ENCODE measurements at regions not wholly inside any gene's neighbourhood (a gene's known extent, or its start where the extent isn't known, plus 50 kb on each side); places are given as distances from the start of the nearest gene placed in this dataset.

DNA sequence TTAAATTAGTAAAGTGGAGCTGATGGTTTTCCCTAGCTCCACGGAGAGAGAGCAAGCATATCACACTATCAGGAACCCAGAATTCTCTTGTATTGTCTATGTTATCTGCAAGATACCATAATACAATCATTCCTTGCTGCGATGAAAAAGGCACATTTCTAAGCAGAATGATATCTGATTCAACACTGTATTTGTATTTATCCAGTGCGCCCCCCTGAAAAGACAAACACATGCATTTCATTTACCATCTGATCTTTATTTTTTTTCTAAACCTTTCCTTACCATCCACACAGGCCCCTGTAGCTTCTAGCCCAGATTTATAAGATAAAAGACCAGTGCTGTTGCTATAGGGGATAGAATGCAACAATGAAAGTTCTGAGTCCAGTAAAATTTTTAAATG is 420.6 kb downstream of the TDRD15 start:
- DNase-seq = no peak

DNA sequence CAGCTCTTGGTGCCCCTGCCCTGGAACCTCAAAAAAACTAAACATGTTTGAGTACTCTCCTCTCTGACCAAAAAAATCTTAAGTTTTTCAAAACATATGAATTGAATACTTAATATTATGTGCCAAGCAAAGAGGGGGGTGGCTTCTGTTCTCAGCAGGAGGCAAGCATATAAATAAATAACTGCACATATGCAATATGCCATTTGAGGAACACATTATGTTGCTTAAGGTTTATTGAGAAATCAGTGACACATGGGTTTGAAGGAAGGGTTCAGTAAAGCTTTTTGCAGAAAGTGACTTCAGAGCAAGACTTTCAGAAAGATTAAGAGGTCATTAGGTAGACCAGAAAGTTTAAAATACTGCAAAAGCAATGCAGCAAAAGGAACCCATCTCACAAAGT is 429.2 kb downstream of the TDRD15 start:
- no peak for DNase-seq

GRCh38 chr2:21559351-21559750 is 435.6 kb downstream of the TDRD15 start:
- no peak for DNase-seq

- DNase-seq = no peak
These were observed 438.2 kb downstream of the TDRD15 start for GRCh38 chr2:21561965-21562364.

DNA sequence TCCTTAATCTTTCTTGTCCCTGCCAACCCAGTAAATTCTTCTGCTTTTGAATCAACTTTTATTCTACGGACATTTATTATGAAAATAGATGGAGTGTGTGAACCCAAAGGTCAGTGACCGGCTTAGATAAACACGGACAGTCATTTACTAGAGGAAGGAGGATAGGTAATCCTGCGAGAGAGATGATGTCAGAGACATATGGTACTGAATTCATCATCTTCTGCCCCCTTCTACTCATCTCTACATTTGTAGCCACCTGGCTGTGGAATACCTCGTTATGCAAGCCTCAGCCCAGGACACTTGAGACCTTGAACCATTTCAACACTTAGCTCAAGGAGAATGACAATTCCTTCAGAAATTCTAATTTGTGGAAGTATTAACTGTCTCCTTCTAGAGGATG is 443.6 kb downstream of the TDRD15 start:
- DNase-seq = no peak

GRCh38 chr2:21571686-21572085 is 447.9 kb downstream of the TDRD15 start:
- no peak for DNase-seq

DNA sequence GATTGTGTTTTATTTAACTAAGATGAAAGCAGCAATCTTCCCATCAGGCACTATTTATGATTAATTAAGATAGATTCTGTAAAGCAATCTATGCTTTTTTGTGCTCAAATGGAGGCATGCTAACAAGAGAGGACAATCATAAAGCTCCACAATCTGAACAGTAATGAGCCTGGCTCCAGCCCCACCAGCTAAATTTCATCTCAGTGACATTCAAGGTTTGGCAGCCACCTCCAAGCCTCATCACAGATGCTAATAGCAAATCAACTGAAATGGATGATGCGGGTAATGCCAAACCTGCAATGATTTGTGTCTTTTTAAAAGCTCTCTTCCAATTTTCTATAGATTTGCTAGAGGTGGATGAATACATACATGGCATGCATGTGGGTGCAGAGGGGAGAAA is 456.6 kb downstream of the TDRD15 start:
- DNase-seq = no peak

DNA sequence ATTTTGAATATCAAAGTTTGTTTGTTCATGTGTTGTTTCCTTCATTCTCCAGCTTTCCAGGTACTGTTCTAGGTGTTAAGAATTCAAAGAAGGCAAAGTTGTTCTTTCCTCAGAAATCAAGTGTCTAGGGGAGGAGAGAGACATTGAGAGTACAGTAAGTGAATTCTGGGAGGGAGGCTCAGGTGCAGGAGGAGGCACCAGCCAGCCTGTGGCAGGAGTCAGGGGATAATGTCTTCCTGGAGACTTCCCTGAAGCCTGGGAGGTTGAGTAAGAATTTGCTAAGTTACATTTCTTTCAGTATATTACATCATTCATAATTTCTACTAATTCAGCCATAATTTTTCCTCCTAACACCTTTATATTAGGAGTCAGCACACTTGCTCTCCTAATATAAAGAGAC is 462.1 kb downstream of the TDRD15 start:
- DNase-seq = no peak

DNA sequence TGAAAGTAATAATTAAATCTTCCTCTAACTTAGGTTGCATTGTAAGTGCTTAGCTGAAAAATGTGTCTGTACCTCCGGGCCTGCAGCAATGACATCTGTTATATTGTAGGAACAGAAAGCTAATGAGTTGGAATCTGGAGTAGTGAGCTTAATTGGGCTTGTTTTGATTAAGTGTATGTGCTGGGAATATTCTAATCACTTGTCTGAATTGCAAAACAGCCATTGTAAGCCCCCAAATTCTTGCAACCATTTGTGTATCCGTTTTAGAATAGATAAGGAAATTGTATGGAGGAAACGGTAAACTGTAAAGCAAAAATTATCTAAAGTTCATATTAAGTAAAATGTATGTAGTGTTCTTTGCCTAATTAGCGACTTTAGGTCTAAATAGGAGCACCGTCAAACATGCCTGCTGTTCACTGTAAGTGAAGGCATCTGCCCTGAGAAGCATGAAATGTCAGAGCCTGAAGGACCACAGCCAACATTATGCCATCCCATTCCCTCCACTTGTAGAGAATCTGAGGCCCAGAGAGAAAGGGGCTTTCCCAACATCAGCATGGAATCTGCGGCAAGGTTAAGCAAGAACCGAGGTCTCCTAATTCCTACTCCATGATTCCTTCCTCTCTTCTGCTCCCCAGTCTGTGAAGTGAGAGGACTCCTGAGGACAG is 466.4 kb downstream of the TDRD15 start:
- DNase-seq = no peak

- no peak for DNase-seq
These were observed 468.2 kb downstream of the TDRD15 start for GRCh38 chr2:21591926-21592325.

DNA sequence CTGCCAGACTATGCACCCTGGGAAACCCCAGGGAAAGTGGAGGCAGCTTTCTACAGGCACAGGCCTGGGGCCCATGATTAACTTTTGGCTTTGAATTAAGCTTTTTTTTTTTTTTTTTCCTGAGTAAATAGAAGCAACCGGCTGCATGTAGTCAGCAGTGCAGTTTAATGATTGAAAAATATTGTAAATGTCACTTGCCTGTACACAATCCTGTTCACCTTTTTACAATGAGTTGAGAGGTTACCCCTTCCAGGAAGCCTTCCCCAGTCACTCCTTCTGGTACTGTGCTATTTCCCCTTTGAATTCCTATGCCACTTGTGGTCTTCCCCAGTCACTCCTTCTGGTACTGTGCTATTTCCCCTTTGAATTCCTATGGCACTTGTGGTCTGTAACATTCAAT is 475.6 kb downstream of the TDRD15 start:
- DNase-seq = no peak

GRCh38 chr2:21602789-21603188 is 479.0 kb downstream of the TDRD15 start:
- no peak for DNase-seq

DNA sequence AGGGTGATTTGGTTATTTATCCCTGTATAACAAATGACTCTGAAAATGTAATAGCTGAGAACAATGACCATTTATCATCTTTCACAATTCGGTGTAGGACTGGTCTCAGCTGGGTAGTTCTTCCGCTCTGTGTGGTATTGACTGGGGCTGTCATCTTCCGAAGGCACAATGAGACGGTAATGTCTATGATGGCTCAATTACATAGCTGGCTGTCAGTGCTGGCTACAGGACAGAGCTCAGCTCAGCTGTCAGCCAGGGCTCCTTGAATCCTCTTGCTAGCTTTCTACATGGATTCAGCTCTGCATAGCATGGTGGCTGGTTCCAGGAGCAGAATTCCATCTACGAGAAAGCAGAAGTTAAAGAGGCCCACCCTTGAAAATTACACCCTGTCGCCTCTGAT is 483.8 kb downstream of the TDRD15 start:
- no peak for DNase-seq

DNA sequence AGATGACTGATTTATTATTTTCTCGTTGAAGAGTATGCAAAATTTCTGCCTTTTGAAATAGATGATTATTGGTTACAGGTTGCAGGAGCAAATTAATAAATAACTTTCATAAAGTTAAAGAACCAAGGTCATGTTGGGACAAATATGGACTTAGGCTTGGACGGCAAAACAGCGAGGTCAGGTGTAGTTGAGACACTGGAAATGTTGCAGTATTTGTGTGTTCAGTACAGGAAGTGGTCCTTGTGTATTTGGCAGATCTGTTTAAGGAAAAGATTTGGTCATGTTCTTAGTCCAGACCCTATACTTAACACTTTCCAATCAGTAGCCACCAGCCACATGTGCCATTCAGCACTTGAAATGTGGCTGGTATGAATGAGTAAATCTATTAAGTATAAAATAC is 486.5 kb downstream of the TDRD15 start:
- no peak for DNase-seq

DNA sequence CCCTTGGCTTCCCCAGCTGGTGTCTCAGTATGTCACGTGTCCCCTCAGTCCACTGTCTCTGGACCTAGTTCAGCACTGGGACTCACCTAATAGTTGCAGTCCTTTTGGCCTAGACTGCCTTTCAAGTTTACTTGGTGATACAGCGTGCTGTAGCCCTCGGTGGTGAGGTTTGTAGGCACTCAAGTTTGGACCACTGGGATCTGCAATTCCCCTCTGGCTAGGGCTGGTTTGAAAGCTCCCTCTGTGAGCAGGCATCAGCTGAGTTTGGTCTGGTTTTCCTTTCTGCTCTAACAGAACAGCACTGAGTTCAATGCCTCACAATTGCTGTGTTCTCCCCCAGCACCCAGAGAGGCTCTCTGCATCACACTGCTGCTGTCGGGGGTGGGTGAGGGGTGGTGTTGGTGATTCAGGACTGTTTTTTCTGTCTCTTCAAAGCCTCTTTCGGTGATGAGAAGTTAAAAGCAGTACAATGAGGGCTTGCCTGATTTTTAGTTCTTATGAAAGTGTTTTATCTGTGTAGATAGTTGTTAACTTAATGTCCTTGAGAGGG is 494.2 kb downstream of the TDRD15 start:
- DNase-seq = no peak

DNA sequence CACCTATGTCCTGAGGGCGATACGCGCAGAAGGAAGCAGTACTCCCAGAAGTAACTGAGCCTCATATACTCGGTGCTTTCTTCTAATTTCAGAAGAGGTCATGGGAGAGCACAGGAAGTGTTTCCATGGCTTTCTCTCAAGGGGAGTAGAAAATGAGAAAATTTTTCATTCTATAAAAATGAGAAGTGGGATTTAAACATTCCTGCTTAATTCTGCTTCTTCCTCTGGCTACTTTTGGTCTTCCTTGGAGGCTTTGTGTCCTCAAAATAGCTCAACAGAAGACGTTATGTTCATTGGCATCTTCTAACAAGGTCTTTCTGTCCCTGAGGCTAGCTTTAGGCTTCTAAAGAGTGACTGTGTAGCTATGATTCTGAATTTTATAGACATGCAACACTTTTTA is 497.0 kb downstream of the TDRD15 start:
- DNase-seq = no peak

DNA sequence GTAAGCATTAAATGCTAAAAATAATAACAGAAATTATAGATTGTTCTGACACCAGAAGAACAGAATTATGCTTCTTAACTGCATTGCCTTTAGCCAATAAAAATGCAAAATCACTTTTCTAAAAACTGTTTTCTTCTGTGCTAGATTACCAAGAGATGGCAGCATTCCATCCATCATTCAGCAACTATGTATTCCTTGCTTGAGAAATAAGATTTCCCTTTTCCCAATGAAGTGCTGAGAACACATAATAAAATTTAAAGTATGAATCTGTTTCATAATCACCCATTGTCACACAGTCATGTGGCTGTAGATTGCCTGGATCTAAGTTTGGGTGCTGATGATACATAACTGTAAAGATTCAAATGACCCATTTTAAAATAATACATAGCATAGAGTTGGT is 504.2 kb downstream of the TDRD15 start:
- no peak for DNase-seq

- DNase-seq = no peak
These were observed 509.2 kb downstream of the TDRD15 start for GRCh38 chr2:21633015-21633414.

DNA sequence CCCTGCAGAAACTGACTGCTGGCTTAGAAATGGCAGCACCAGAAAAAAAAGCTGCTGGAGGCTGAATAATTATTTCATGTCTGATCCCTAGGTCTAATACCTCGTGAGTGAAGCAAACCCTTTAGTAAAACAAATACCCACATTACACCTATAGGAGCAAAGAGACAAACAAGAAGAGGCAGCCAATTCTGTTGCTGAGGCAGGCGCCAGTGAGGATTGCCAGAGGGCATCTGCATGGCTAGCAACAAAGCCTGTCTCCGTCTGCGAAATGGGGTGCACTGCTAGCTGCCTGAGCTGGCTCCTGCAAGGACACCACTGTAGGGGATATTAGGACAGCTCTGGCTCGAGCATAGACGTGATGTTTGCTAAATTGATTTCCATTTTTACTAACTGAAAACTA is 509.7 kb downstream of the TDRD15 start:
- DNase-seq = peak; percentile 21

- peak; percentile 49 for DNase-seq
These were observed 510.1 kb downstream of the TDRD15 start for GRCh38 chr2:21633911-21634310.

GRCh38 chr2:21640046-21640445 is 516.3 kb downstream of the TDRD15 start:
- DNase-seq = no peak

DNA sequence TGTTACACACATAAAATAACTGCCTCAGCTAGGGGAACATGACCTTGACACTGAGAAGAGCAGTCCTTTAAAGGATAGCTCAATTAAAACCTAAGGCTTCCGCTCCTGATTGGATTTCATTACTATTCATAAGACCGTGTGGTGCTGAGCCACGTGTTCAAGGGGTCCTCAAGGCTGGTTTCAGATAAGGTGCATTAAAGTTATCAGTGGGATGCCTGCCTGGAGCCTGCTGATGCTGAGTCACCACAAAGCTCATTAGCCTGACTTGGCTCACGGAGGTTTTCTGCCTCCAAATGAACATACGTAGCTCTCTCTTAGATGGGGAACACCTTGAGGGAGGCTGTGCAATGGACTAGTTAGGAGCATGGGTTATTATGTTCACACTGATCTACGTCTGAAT is 518.9 kb downstream of the TDRD15 start:
- DNase-seq = no peak

DNA sequence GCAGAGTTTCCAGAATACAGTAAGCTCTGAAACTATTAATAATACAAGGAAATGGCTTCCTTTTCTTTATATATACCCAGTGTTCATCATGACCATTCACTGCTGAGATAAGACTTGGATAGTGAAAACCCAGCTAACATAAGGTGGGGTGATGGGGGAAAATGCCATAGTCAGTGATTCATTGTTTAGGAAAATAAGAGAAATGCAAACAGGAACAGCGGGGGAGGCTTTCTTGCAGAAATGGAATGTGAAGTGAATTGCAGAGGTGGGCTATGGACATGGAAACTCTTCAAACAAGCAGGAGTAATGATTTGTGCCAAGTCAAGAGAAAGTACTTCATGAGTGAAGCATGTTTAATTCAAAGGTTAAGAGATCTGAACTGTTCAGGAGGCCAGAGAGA is 519.4 kb downstream of the TDRD15 start:
- no peak for DNase-seq

GRCh38 chr2:21644266-21644665 is 520.5 kb downstream of the TDRD15 start:
- DNase-seq = no peak

DNA sequence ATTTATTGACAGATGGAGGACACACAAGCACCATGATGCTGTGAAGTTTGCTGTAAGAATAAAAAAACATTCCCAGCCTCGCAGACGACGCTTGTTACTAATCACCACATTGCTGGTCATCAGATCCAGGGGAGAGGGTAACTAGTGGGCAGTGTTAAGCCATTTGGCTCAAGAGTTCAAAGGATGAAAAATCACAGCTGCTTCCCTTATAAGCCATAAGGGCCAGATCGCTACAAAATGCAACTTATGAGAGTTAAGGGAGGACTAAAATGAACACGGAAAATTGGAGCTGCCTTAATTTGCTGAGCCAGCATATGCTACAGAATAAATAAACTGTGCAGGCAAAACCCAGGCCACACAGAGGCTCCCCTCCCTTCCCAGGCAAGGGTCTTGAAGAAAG is 522.6 kb downstream of the TDRD15 start:
- DNase-seq = no peak
